CD14-positive monocyte (primary cell): ENCODE measurements at regions not wholly inside any gene's neighbourhood (a gene's known extent, or its start where the extent isn't known, plus 50 kb on each side); places are given as distances from the start of the nearest gene placed in this dataset.

Experiments used
- DNase-seq, 3 donors: peaks; one replicate each; pipeline ENCODE4 v3.0.0-alpha.2; 2011 to 2022
- H2AFZ ChIP-seq: 2 replicates; pipeline ENCODE4 v1.6.0; 2012; ENCODE audit warnings: mild to moderate bottlenecking, low read depth, low read length, inconsistent platforms; ENCODE audit not compliant: insufficient read depth, poor library complexity, severe bottlenecking
- H3K27ac ChIP-seq, 2 donors: 1 replicate in 1 of 2; 2 replicates in 1 of 2; pipeline ENCODE4 v1.5.1; 2012 to 2013; ENCODE audit warnings: low read length in 2 of 2, control low read depth in 1 of 2, inconsistent platforms in 1 of 2, low read depth in 1 of 2, mild to moderate bottlenecking in 1 of 2
- H3K27me3 ChIP-seq, 2 donors: one replicate each; pipeline versions ENCODE4 v1.6.0 to v1.6.1; 2011 to 2013; ENCODE audit warnings: low read length in 2 of 2; ENCODE audit not compliant: control insufficient read depth in 2 of 2, insufficient read depth in 2 of 2
- H3K36me3 ChIP-seq, 2 donors: replicated peaks in 1 of 2; 1 replicate in 1 of 2; 2 replicates in 1 of 2; pipeline versions ENCODE4 v1.5.1 to v1.6.1; 2012 to 2013; ENCODE audit warnings: low read length in 2 of 2, control low read depth in 1 of 2, inconsistent platforms in 1 of 2, mild to moderate bottlenecking in 1 of 2; ENCODE audit not compliant: insufficient read depth in 2 of 2, control insufficient read depth in 1 of 2
- H3K4me1 ChIP-seq, 2 donors: 1 replicate in 1 of 2; 2 replicates in 1 of 2; pipeline versions ENCODE4 v1.5.1 to v1.6.1; 2012 to 2013; ENCODE audit warnings: low read length in 2 of 2, control low read depth in 1 of 2, inconsistent platforms in 1 of 2, mild to moderate bottlenecking in 1 of 2, moderate library complexity in 1 of 2; ENCODE audit not compliant: insufficient read depth in 2 of 2, control insufficient read depth in 1 of 2
- H3K4me2 ChIP-seq: replicated peaks from 2 replicates; pipeline ENCODE3; 2012; ENCODE audit warnings: low read length, moderate library complexity, mild to moderate bottlenecking; ENCODE audit not compliant: poor library complexity, severe bottlenecking; ENCODE audit errors: extremely low read depth
- H3K4me3 ChIP-seq, 3 experiments: fragments of 200-600 bp in 1 of 3; sonication (generic) in 1 of 3; replicated peaks in 1 of 3; 1 replicate in 2 of 3; 2 replicates in 1 of 3; pipeline ENCODE4 v1.5.1; 2011 to 2013; ENCODE audit warnings: low read length in 3 of 3, mild to moderate bottlenecking in 3 of 3, control low read depth in 2 of 3, low read depth in 2 of 3, inconsistent platforms in 1 of 3, moderate library complexity in 1 of 3
- H3K79me2 ChIP-seq: 2 replicates; pipeline ENCODE4 v1.6.0; 2012; ENCODE audit warnings: mild to moderate bottlenecking, control low read depth, inconsistent platforms, low read length, moderate library complexity; ENCODE audit not compliant: insufficient read depth
- H3K9ac ChIP-seq: 2 replicates; pipeline ENCODE4 v1.6.0; 2017; ENCODE audit warnings: low read length, mild to moderate bottlenecking; ENCODE audit not compliant: insufficient read depth, poor library complexity, severe bottlenecking
- H3K9me3 ChIP-seq, 2 donors: replicated peaks in 1 of 2; 1 replicate in 1 of 2; 2 replicates in 1 of 2; pipeline versions ENCODE4 v1.5.1 to v1.6.1; 2012 to 2013; ENCODE audit warnings: low read length in 2 of 2, control low read depth in 1 of 2; ENCODE audit not compliant: control insufficient read depth in 1 of 2, insufficient read depth in 1 of 2
- H4K20me1 ChIP-seq: 2 replicates; pipeline ENCODE4 v1.6.0; 2012; ENCODE audit warnings: mild to moderate bottlenecking, low read length, control low read depth, moderate library complexity; ENCODE audit not compliant: insufficient read depth
- H3K27ac Mint-ChIP-seq, 7 donors: one replicate each; pipeline ENCODE4 v1.8.0; 2020; ENCODE audit warnings: mild to moderate bottlenecking in 7 of 7, mixed read lengths in 7 of 7, moderate library complexity in 6 of 7, inconsistent platforms in 2 of 7
- H3K27me3 Mint-ChIP-seq, 3 donors: one replicate each; pipeline ENCODE4 v1.8.0; 2021 to 2022; ENCODE audit warnings: low read depth in 3 of 3, mild to moderate bottlenecking in 3 of 3, mixed read lengths in 3 of 3, moderate library complexity in 3 of 3, inconsistent platforms in 1 of 3
- H3K36me3 Mint-ChIP-seq, 2 donors: one replicate each; pipeline ENCODE4 v1.8.0; 2020; ENCODE audit warnings: mixed read lengths in 2 of 2, inconsistent platforms in 1 of 2, mild to moderate bottlenecking in 1 of 2
- H3K4me1 Mint-ChIP-seq: one replicate; pipeline ENCODE4 v1.8.0; 2020; ENCODE audit warnings: mild to moderate bottlenecking, mixed read lengths
- H3K4me3 Mint-ChIP-seq, 2 donors: one replicate each; pipeline ENCODE4 v1.8.0; 2020; ENCODE audit warnings: mild to moderate bottlenecking in 2 of 2, mixed read lengths in 2 of 2, moderate library complexity in 1 of 2
- H3K9me3 Mint-ChIP-seq, 7 donors: one replicate each; pipeline ENCODE4 v1.8.0; 2020 to 2022; ENCODE audit warnings: mixed read lengths in 7 of 7, mild to moderate bottlenecking in 6 of 7, moderate library complexity in 6 of 7, inconsistent platforms in 2 of 7
- CTCF ChIP-seq: fragments of 200-600 bp; IDR thresholded peaks from one replicate; pipeline ENCODE4 v1.8.0; 2022; ENCODE audit warnings: antibody characterized with exemption, mild to moderate bottlenecking
- WGBS: methylation state at CpG from one replicate; pipeline ENCODE4 v1.1.5; 2013; ENCODE audit warnings: missing lambda C conversion rate; ENCODE audit not compliant: insufficient coverage; 5-methylcytosine and 5-hydroxymethylcytosine counted together
- intact Hi-C, 2 donors: fragments of 100-400 bp; cut with micrococcal nuclease; formaldehyde crosslinking; loops; one replicate each; pipeline versions ENCODE4 v1.15.0 to v1.15.1; 2023

DNA sequence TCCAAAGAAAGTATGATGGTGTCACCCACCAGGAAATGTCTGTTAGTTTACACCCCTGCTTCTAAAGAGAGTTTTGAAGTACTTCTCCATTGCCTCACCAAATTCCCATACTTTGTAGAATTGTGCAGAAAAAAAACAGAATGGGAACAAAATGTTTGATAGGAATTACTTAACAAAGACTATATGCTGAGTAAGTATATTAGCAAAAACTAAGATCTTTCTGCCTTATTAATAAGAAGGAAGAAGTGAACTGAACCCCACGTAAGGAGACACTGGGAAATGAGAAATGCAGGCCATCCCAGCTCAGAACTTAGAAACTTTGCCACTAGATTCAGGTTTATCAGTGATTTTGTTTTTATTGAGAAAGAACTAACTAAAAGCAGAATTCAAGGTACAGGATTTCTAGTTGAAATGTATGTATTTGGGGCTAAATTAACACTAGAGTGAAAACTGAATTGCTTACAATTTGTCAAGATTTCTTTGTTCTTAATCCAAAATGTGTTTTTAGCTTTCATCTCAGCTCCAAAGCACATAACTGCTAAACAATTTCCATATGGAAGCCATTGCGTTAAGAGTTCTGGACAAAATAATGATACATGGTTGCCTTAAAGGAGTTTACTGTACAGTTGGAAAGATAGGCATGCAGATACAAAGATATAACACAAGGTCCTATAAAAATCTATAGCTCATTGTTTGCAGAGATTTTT is 102.7 kb upstream of the BMP5 start:
- intact Hi-C loops = no loop called here

DNA sequence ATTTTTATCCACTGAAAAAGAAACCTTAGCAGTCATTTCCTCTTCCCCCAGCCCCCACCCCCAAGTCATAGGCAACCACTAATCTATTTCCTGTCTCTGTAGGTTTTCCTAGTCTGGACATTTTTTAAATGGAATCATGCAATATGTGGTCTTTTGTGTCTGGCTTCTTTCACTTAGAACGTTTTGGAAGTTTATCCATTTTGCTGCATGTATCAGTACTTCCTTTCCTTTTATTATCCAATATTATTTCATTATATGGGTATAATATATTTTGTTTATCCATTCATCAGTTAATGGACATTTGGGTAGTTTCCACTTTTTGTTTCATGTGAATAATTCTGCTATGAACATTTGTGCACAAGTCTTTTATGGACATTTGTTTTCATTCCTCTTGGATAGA is 99.3 kb upstream of the BMP5 start:
- H3K9me3 ChIP-seq = no peaks in the 10 kb centered on the region
- no peaks in the 10 kb centered on the region for H3K4me1 Mint-ChIP-seq
- no peaks in the 10 kb centered on the region for H3K36me3 Mint-ChIP-seq
- H3K9me3 Mint-ChIP-seq = no peaks in the 10 kb centered on the region
- no peaks in the 10 kb centered on the region for H3K79me2 ChIP-seq
- WGBS = no CpG with 5 or more reads among the region's 1 CpG
- H3K27ac Mint-ChIP-seq = no peak overlapping the region
- no peaks in the 10 kb centered on the region for H3K36me3 ChIP-seq
- no peak for DNase-seq
- H3K4me3 ChIP-seq = no peak overlapping the region
- H3K4me3 Mint-ChIP-seq = no peak overlapping the region
- intact Hi-C loops = no loop called here
- no peaks in the 10 kb centered on the region for H3K4me1 ChIP-seq
- no peak overlapping the region for H3K27ac ChIP-seq
- no peak overlapping the region for H3K4me2 ChIP-seq
- no peaks in the 10 kb centered on the region for H3K27me3 ChIP-seq
- TF ChIP-seq CTCF = no peak
- no peak overlapping the region for H3K9ac ChIP-seq
- peaks cover 0 to 3% (median 0%) of the 10 kb centered on the region in 3 donors for H3K27me3 Mint-ChIP-seq
- H2AFZ ChIP-seq = no peak overlapping the region
- H4K20me1 ChIP-seq = no peaks in the 10 kb centered on the region

More for the DNA sequence above, 102.7 kb upstream of the BMP5 start:
- Mint-ChIP-seq H3K27me3 (peaks cover 0 to 6% (median 3%) of the 10 kb centered on the region in 3 donors), H3K27ac (no peak overlapping the region), H3K9me3 (no peaks in the 10 kb centered on the region), H3K4me1 (no peaks in the 10 kb centered on the region), H3K36me3 (no peaks in the 10 kb centered on the region), H3K4me3 (no peak overlapping the region)
- Histone ChIP-seq H3K9me3 (no peaks in the 10 kb centered on the region), H3K79me2 (no peaks in the 10 kb centered on the region), H3K27ac (no peak overlapping the region), H3K9ac (no peak overlapping the region), H3K4me1 (no peaks in the 10 kb centered on the region), H2AFZ (no peak overlapping the region), H3K27me3 (no peaks in the 10 kb centered on the region), H3K4me2 (no peak overlapping the region), H4K20me1 (no peaks in the 10 kb centered on the region), H3K36me3 (no peaks in the 10 kb centered on the region), H3K4me3 (no peak overlapping the region)
- WGBS = no CpG with 5 or more reads among the region's 2 CpGs
- no peak for TF ChIP-seq CTCF
- DNase-seq = no peak
